ENCODE measurements at regions not wholly inside any gene's neighbourhood (a gene's known extent, or its start where the extent isn't known, plus 50 kb on each side); places are given as distances from the start of the nearest gene placed in this dataset.

GRCh38 chr13:73287831-73288230, 229.0 kb downstream of the KLF5 start:
- TF ChIP-seq ZNF219 (CRISPR knock-in tag; IDR thresholded peaks at IDR 0.05; ENCODE audit: borderline replicate concordance), result no peak
- TF ChIP-seq, protein P1, sequence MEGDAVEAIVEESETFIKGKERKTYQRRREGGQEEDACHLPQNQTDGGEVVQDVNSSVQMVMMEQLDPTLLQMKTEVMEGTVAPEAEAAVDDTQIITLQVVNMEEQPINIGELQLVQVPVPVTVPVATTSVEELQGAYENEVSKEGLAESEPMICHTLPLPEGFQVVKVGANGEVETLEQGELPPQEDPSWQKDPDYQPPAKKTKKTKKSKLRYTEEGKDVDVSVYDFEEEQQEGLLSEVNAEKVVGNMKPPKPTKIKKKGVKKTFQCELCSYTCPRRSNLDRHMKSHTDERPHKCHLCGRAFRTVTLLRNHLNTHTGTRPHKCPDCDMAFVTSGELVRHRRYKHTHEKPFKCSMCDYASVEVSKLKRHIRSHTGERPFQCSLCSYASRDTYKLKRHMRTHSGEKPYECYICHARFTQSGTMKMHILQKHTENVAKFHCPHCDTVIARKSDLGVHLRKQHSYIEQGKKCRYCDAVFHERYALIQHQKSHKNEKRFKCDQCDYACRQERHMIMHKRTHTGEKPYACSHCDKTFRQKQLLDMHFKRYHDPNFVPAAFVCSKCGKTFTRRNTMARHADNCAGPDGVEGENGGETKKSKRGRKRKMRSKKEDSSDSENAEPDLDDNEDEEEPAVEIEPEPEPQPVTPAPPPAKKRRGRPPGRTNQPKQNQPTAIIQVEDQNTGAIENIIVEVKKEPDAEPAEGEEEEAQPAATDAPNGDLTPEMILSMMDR (IDR thresholded peaks at IDR 0.05), result no peak
- TF ChIP-seq SMAD4 (CRISPR knock-in tag; IDR thresholded peaks at IDR 0.05), result no peak
- no peak for TF ChIP-seq MAX (CRISPR knock-in tag; IDR thresholded peaks at IDR 0.05)
- no peak for TF ChIP-seq JAZF1 (CRISPR knock-in tag; IDR thresholded peaks at IDR 0.05)
- no peak for TF ChIP-seq MXD4 (CRISPR knock-in tag; IDR thresholded peaks at IDR 0.05; ENCODE audit: borderline replicate concordance)
- TF ChIP-seq NR1H2 (CRISPR knock-in tag; IDR thresholded peaks at IDR 0.05), result no peak
- no peak for TF ChIP-seq CDX4 (CRISPR knock-in tag; IDR thresholded peaks at IDR 0.05; ENCODE audit: borderline replicate concordance)
- no peak for TF ChIP-seq ZNF232 (CRISPR knock-in tag; IDR thresholded peaks at IDR 0.05)
- no peak for TF ChIP-seq ZNF138 (CRISPR knock-in tag; conservative IDR thresholded peaks at IDR 0.05)

Data from WTC11 (cell line).